Mesenchymal stem cell (in vitro differentiated cells and primary cell): ENCODE measurements at regions not wholly inside any gene's neighbourhood (a gene's known extent, or its start where the extent isn't known, plus 50 kb on each side); places are given as distances from the start of the nearest gene placed in this dataset.
A peak's percentile ranks its signal among the peaks of the same experiment; 100 is the strongest.
"Not testable (repeated sequence)": the region's sequence is repeated elsewhere in the genome, so short reads cannot be mapped to it uniquely, and the experiment has no call there.

Experiments used
- DNase-seq: peaks from one replicate; pipeline ENCODE4 v3.0.0-alpha.2; 2013
- H2AFZ ChIP-seq: one replicate; pipeline ENCODE4 v1.6.1; 2013; ENCODE audit warnings: low read depth, mild to moderate bottlenecking, control low read depth, inconsistent platforms, low read length, moderate library complexity
- H2AK5ac ChIP-seq: 2 replicates; pipeline ENCODE4 v1.6.1; 2013; ENCODE audit warnings: low read length, moderate library complexity, mild to moderate bottlenecking, inconsistent platforms; ENCODE audit not compliant: severe bottlenecking
- H2BK120ac ChIP-seq: one replicate; pipeline ENCODE4 v1.6.1; 2013; ENCODE audit warnings: low read depth, mild to moderate bottlenecking, inconsistent platforms, low read length, moderate library complexity
- H2BK12ac ChIP-seq, 2 experiments: one replicate each; pipeline ENCODE4 v1.6.1; 2013; ENCODE audit warnings: inconsistent platforms in 2 of 2, low read length in 2 of 2, mild to moderate bottlenecking in 2 of 2, moderate library complexity in 2 of 2, control low read depth in 1 of 2
- H2BK15ac ChIP-seq: one replicate; pipeline ENCODE4 v1.6.1; 2013; ENCODE audit warnings: mild to moderate bottlenecking, low read depth, inconsistent platforms; ENCODE audit not compliant: poor library complexity, severe bottlenecking
- H2BK5ac ChIP-seq: 2 replicates; pipeline ENCODE4 v1.6.1; 2013; ENCODE audit warnings: low read depth, mild to moderate bottlenecking, low read length, control low read depth, inconsistent platforms; ENCODE audit not compliant: poor library complexity, severe bottlenecking
- H3K14ac ChIP-seq, 2 experiments: one replicate each; pipeline ENCODE4 v1.6.1; 2013; ENCODE audit warnings: inconsistent platforms in 2 of 2, low read length in 2 of 2, control low read depth in 1 of 2, mild to moderate bottlenecking in 1 of 2, moderate library complexity in 1 of 2
- H3K18ac ChIP-seq, 2 experiments: one replicate each; pipeline ENCODE4 v1.6.1; 2013; ENCODE audit warnings: inconsistent platforms in 2 of 2, low read length in 2 of 2, control low read depth in 1 of 2, low read depth in 1 of 2, mild to moderate bottlenecking in 1 of 2
- H3K23ac ChIP-seq, 2 experiments: one replicate each; pipeline ENCODE4 v1.6.1; 2013; ENCODE audit warnings: inconsistent platforms in 2 of 2, low read length in 2 of 2, mild to moderate bottlenecking in 2 of 2, moderate library complexity in 2 of 2, control low read depth in 1 of 2
- H3K27ac ChIP-seq: 2 replicates; pipeline ENCODE4 v1.5.1; 2013; ENCODE audit warnings: mild to moderate bottlenecking, moderate library complexity, low read length, control low read depth, inconsistent platforms; ENCODE audit not compliant: poor library complexity, severe bottlenecking
- H3K27me3 ChIP-seq, 2 experiments: 2 replicates each; pipeline versions ENCODE4 v1.6.1 to v1.7.0; 2013; ENCODE audit warnings: low read length in 2 of 2, mild to moderate bottlenecking in 2 of 2, moderate library complexity in 2 of 2, control low read depth in 1 of 2, inconsistent platforms in 1 of 2; ENCODE audit not compliant: control insufficient read depth in 1 of 2, insufficient read depth in 1 of 2
- H3K36me3 ChIP-seq, 2 experiments: 2 replicates each; pipeline versions ENCODE4 v1.6.1 to v1.7.0; 2013; ENCODE audit warnings: low read length in 2 of 2, control low read depth in 1 of 2, inconsistent platforms in 1 of 2, low read depth in 1 of 2, mild to moderate bottlenecking in 1 of 2; ENCODE audit not compliant: insufficient read depth in 2 of 2, control insufficient read depth in 1 of 2
- H3K4ac ChIP-seq, 2 experiments: one replicate each; pipeline ENCODE4 v1.6.1; 2013; ENCODE audit warnings: inconsistent platforms in 2 of 2, low read length in 2 of 2, mild to moderate bottlenecking in 2 of 2, moderate library complexity in 2 of 2, control low read depth in 1 of 2, low read depth in 1 of 2
- H3K4me1 ChIP-seq: 2 replicates; pipeline ENCODE4 v1.6.1; 2013; ENCODE audit warnings: low read depth, low read length, control low read depth; ENCODE audit not compliant: control insufficient read depth, insufficient read depth
- H3K4me2 ChIP-seq: 2 replicates; pipeline ENCODE4 v1.6.1; 2013; ENCODE audit warnings: low read length, mild to moderate bottlenecking, inconsistent platforms; ENCODE audit not compliant: poor library complexity, severe bottlenecking
- H3K4me3 ChIP-seq, 2 experiments: 2 replicates each; pipeline versions ENCODE4 v1.5.1 to v1.7.0; 2013; ENCODE audit warnings: low read length in 2 of 2, mild to moderate bottlenecking in 2 of 2, control low read depth in 1 of 2, low read depth in 1 of 2; ENCODE audit not compliant: insufficient read depth in 1 of 2
- H3K79me1 ChIP-seq: replicated peaks from 2 replicates; pipeline ENCODE4 v1.6.1; 2013; ENCODE audit warnings: mild to moderate bottlenecking, control low read depth, low read length, inconsistent platforms; ENCODE audit not compliant: poor library complexity, severe bottlenecking
- H3K9ac ChIP-seq: 2 replicates; pipeline ENCODE4 v1.7.0; 2013; ENCODE audit warnings: mild to moderate bottlenecking, low read length, moderate library complexity
- H3K9me3 ChIP-seq: 2 replicates; pipeline ENCODE4 v1.7.0; 2013; ENCODE audit warnings: mild to moderate bottlenecking, low read length; ENCODE audit not compliant: control insufficient read depth
- H4K8ac ChIP-seq: one replicate; pipeline ENCODE4 v1.6.1; 2013; ENCODE audit warnings: inconsistent platforms, mild to moderate bottlenecking, low read length, moderate library complexity
- H4K91ac ChIP-seq: one replicate; pipeline ENCODE4 v1.6.1; 2013; ENCODE audit warnings: mild to moderate bottlenecking, low read length, inconsistent platforms
- WGBS: methylation state at CpG from one replicate; pipeline ENCODE4 v1.1.7; 2013; ENCODE audit warnings: mixed read lengths; 5-methylcytosine and 5-hydroxymethylcytosine counted together

GRCh38 chr11:3454844-3455243 lies 75.9 kb upstream of the ZNF195 start:
- not testable (repeated sequence) for H3K9me3 ChIP-seq, H2AK5ac ChIP-seq, H3K4ac ChIP-seq, H2BK12ac ChIP-seq, H3K23ac ChIP-seq, H2BK15ac ChIP-seq, H3K36me3 ChIP-seq, H4K91ac ChIP-seq, H3K4me2 ChIP-seq, H2AFZ ChIP-seq, H2BK5ac ChIP-seq, H3K27ac ChIP-seq, H3K18ac ChIP-seq, H4K8ac ChIP-seq, H3K79me1 ChIP-seq, H3K4me1 ChIP-seq, H2BK120ac ChIP-seq, H3K14ac ChIP-seq, H3K27me3 ChIP-seq
- H3K9ac ChIP-seq, result peak overlapping the region; percentile 41
- WGBS, result 4% methylated on average over 11 of the region's 16 CpGs
- H3K4me3 ChIP-seq, result peak overlapping the region in 1 of 2 experiments; percentile 41
- DNase-seq, result peak; percentile 47

GRCh38 chr11:3453596-3454256 lies 74.8 kb upstream of the ZNF195 start:
- not testable (repeated sequence) for H3K27ac ChIP-seq, H3K14ac ChIP-seq, DNase-seq

GRCh38 chr11:3450822-3451221 lies 71.9 kb upstream of the ZNF195 start:
- not testable (repeated sequence) for H2BK15ac ChIP-seq, H3K4me2 ChIP-seq, H2BK5ac ChIP-seq, H3K4ac ChIP-seq, H3K4me1 ChIP-seq, H3K18ac ChIP-seq, H3K79me1 ChIP-seq, DNase-seq, H2AFZ ChIP-seq, H4K8ac ChIP-seq, H3K36me3 ChIP-seq, H3K23ac ChIP-seq, H4K91ac ChIP-seq, H3K14ac ChIP-seq, H2BK12ac ChIP-seq, H3K27ac ChIP-seq, H3K9me3 ChIP-seq, H2AK5ac ChIP-seq, H3K4me3 ChIP-seq, H2BK120ac ChIP-seq, H3K9ac ChIP-seq, H3K27me3 ChIP-seq
- no CpG with 5 or more reads among the region's 1 CpG for WGBS

More at GRCh38 chr11:3453596-3454256, 74.8 kb upstream of the ZNF195 start:
- H3K23ac ChIP-seq, H2AFZ ChIP-seq, H4K8ac ChIP-seq, H2BK12ac ChIP-seq, H3K4me3 ChIP-seq, H3K9ac ChIP-seq, H4K91ac ChIP-seq, H2AK5ac ChIP-seq, H3K4ac ChIP-seq, H3K9me3 ChIP-seq, H3K79me1 ChIP-seq, H3K4me1 ChIP-seq, H3K18ac ChIP-seq, H2BK120ac ChIP-seq, H3K36me3 ChIP-seq, H2BK5ac ChIP-seq, H2BK15ac ChIP-seq, H3K27me3 ChIP-seq, H3K4me2 ChIP-seq: not testable (repeated sequence)
- 75% methylated on average over 9 of the region's 9 CpGs for WGBS

- not testable (repeated sequence) for H2BK15ac ChIP-seq, H3K4me1 ChIP-seq, H2BK5ac ChIP-seq, H3K9ac ChIP-seq, H3K14ac ChIP-seq, H3K4me3 ChIP-seq, H4K91ac ChIP-seq, H3K18ac ChIP-seq, H4K8ac ChIP-seq, H2AK5ac ChIP-seq, H3K27ac ChIP-seq, H3K4ac ChIP-seq, DNase-seq, H2BK120ac ChIP-seq, H3K9me3 ChIP-seq, H2AFZ ChIP-seq, H3K36me3 ChIP-seq, H2BK12ac ChIP-seq, H3K79me1 ChIP-seq, H3K23ac ChIP-seq, H3K4me2 ChIP-seq
- WGBS, result no CpG with 5 or more reads among the region's 3 CpGs
- peaks cover 8 to 24% of the 10 kb centered on the region in 2 experiments for H3K27me3 ChIP-seq
Measured at GRCh38 chr11:3445535-3445934, 66.6 kb upstream of the ZNF195 start.
